Neural progenitor cell (in vitro differentiated cells): ENCODE measurements at regions not wholly inside any gene's neighbourhood (a gene's known extent, or its start where the extent isn't known, plus 50 kb on each side); places are given as distances from the start of the nearest gene placed in this dataset.

Experiments used
- DNase-seq: peaks from one replicate; pipeline ENCODE4 v3.0.0-alpha.2; 2016; ENCODE audit warnings: low spot score
- H2AFZ ChIP-seq: fragments of 200-600 bp; sonication (generic); replicated peaks from 2 replicates; pipeline ENCODE4 v1.6.1; 2016; ENCODE audit warnings: antibody characterized with exemption
- H3F3A ChIP-seq: fragments of 200-600 bp; sonication (generic); 2 replicates; pipeline ENCODE4 v1.6.1; 2016; ENCODE audit warnings: antibody characterized with exemption, low read depth
- H3K27ac ChIP-seq: fragments of 200-600 bp; sonication (generic); 2 replicates; pipeline ENCODE4 v1.5.1; 2016; ENCODE audit warnings: mild to moderate bottlenecking
- H3K27me3 ChIP-seq: fragments of 200-600 bp; sonication (generic); 2 replicates; pipeline ENCODE4 v1.6.1; 2016; ENCODE audit warnings: mild to moderate bottlenecking, moderate library complexity
- H3K36me3 ChIP-seq: fragments of 200-600 bp; sonication (generic); 2 replicates; pipeline ENCODE4 v1.5.1; 2016
- H3K4me1 ChIP-seq: fragments of 200-600 bp; sonication (generic); 2 replicates; pipeline ENCODE4 v1.6.1; 2016; ENCODE audit warnings: mixed run types
- H3K4me2 ChIP-seq: fragments of 200-600 bp; sonication (generic); 2 replicates; pipeline ENCODE4 v1.6.1; 2016
- H3K4me3 ChIP-seq: fragments of 200-600 bp; sonication (generic); 2 replicates; pipeline ENCODE4 v1.5.1; 2016
- H3K79me2 ChIP-seq: fragments of 200-600 bp; sonication (generic); 2 replicates; pipeline ENCODE4 v1.6.1; 2016; ENCODE audit warnings: low read depth
- H3K9ac ChIP-seq: fragments of 200-600 bp; sonication (generic); 2 replicates; pipeline ENCODE4 v1.6.1; 2016
- H3K9me3 ChIP-seq: fragments of 200-600 bp; sonication (generic); 2 replicates; pipeline ENCODE4 v1.5.1; 2016; ENCODE audit warnings: low read depth
- H4K20me1 ChIP-seq: fragments of 200-600 bp; sonication (generic); 2 replicates; pipeline ENCODE4 v1.6.1; 2016; ENCODE audit warnings: low read depth
- H3K27ac Mint-ChIP-seq: 3 replicates; pipeline ENCODE4 v1.8.0; 2021; ENCODE audit warnings: mixed read lengths
- H3K27me3 Mint-ChIP-seq: 2 replicates; pipeline ENCODE4 v1.8.0; 2022; ENCODE audit warnings: low read depth, mild to moderate bottlenecking, inconsistent platforms, moderate library complexity, mixed read lengths; ENCODE audit not compliant: insufficient read depth
- H3K36me3 Mint-ChIP-seq: 3 replicates; pipeline ENCODE4 v1.8.0; 2021; ENCODE audit warnings: mixed read lengths
- H3K4me1 Mint-ChIP-seq: 3 replicates; pipeline ENCODE4 v1.8.0; 2021; ENCODE audit warnings: mixed read lengths
- H3K4me3 Mint-ChIP-seq: 3 replicates; pipeline ENCODE4 v1.8.0; 2021; ENCODE audit warnings: mild to moderate bottlenecking, moderate library complexity, mixed read lengths
- H3K9me3 Mint-ChIP-seq: 3 replicates; pipeline ENCODE4 v1.8.0; 2020; ENCODE audit warnings: mixed read lengths
- EZH2 ChIP-seq: fragments of 200-600 bp; sonication (generic); IDR thresholded peaks from 2 replicates; pipeline ENCODE4 v1.6.1; 2017; ENCODE audit warnings: antibody characterized with exemption, mild to moderate bottlenecking, moderate library complexity
- EZH2phosphoT487 ChIP-seq: fragments of 200-600 bp; sonication (generic); IDR thresholded peaks from 2 replicates; pipeline ENCODE4 v1.6.1; 2017; ENCODE audit warnings: antibody characterized with exemption
- TF ChIP-seq, protein P1 (sequence below): fragments of 200-600 bp; sonication (generic); IDR thresholded peaks from 2 replicates; pipeline ENCODE4 v1.5.1; 2017; ENCODE audit warnings: antibody characterized with exemption, mild to moderate bottlenecking

DNA sequence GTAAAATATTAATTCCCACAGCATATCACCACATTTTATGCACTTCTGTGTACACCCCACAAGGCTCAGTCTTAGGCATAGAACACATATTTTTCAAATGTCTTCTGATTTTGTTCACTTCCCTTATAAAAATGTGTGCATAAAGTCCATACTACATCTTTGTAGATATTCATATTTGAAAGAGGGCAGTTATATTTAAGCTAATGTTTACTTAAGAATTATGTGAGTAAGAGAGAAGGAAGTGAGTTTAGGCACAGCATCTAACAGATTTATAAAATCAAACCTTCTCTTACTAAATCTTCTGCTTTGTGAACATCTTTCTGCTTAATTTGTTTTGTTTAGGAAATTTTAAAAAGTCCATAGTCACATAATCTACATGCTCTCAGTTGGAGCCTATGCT lies 648.1 kb downstream of the FSCB start:
- H3K4me1 ChIP-seq, result no peaks in the 10 kb centered on the region

DNA sequence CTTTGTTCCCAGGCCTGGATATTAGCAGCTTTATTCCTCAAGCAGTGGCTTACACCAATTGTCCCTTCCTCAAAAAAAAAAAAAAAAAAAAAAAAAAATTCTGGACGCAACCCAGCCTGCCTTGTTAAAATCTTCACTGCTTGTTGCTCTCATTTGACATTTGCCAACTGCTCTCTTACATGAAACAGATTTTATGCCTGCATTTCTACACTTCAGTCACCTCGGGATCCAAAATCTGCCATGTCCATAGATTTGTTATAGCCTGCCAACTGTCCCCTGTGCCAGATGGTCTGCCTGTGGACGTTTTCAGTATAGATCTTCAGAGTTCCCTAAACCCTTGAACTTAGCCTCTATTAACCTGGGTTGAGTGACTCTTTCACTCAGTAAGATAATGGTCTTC lies 651.5 kb downstream of the FSCB start:
- no peaks in the 10 kb centered on the region for H4K20me1 ChIP-seq
- no peak overlapping the region for H3K4me3 ChIP-seq
- H3K4me1 Mint-ChIP-seq, result no peaks in the 10 kb centered on the region
- no peak overlapping the region for H3K27ac Mint-ChIP-seq
- no peak for DNase-seq
- no peaks in the 10 kb centered on the region for H3K4me1 ChIP-seq
- no peaks in the 10 kb centered on the region for H3F3A ChIP-seq
- H2AFZ ChIP-seq, result no peak overlapping the region
- H3K9me3 ChIP-seq, result no peaks in the 10 kb centered on the region
- no peaks in the 10 kb centered on the region for H3K36me3 ChIP-seq
- TF ChIP-seq EZH2, result no peak
- TF ChIP-seq EZH2phosphoT487, result no peak
- TF ChIP-seq, protein P1, sequence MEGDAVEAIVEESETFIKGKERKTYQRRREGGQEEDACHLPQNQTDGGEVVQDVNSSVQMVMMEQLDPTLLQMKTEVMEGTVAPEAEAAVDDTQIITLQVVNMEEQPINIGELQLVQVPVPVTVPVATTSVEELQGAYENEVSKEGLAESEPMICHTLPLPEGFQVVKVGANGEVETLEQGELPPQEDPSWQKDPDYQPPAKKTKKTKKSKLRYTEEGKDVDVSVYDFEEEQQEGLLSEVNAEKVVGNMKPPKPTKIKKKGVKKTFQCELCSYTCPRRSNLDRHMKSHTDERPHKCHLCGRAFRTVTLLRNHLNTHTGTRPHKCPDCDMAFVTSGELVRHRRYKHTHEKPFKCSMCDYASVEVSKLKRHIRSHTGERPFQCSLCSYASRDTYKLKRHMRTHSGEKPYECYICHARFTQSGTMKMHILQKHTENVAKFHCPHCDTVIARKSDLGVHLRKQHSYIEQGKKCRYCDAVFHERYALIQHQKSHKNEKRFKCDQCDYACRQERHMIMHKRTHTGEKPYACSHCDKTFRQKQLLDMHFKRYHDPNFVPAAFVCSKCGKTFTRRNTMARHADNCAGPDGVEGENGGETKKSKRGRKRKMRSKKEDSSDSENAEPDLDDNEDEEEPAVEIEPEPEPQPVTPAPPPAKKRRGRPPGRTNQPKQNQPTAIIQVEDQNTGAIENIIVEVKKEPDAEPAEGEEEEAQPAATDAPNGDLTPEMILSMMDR, result no peak
- no peak overlapping the region for H3K4me3 Mint-ChIP-seq
- H3K27ac ChIP-seq, result no peak overlapping the region
- no peaks in the 10 kb centered on the region for H3K27me3 ChIP-seq
- H3K9me3 Mint-ChIP-seq, result no peaks in the 10 kb centered on the region
- H3K4me2 ChIP-seq, result no peak overlapping the region
- H3K36me3 Mint-ChIP-seq, result no peaks in the 10 kb centered on the region
- H3K9ac ChIP-seq, result no peak overlapping the region
- H3K79me2 ChIP-seq, result no peaks in the 10 kb centered on the region
- no peaks in the 10 kb centered on the region for H3K27me3 Mint-ChIP-seq

More for the DNA sequence above, 648.1 kb downstream of the FSCB start:
- TF ChIP-seq, protein P1, result no peak
- no peaks in the 10 kb centered on the region for H3K4me1 Mint-ChIP-seq
- Histone ChIP-seq H3F3A (no peaks in the 10 kb centered on the region), H3K9ac (no peak overlapping the region), H3K27ac (no peak overlapping the region), H3K79me2 (no peaks in the 10 kb centered on the region), H3K4me3 (no peak overlapping the region), H4K20me1 (no peaks in the 10 kb centered on the region), H3K4me2 (no peak overlapping the region), H2AFZ (no peak overlapping the region), H3K36me3 (no peaks in the 10 kb centered on the region), H3K9me3 (no peaks in the 10 kb centered on the region), H3K27me3 (no peaks in the 10 kb centered on the region)
- no peak overlapping the region for H3K4me3 Mint-ChIP-seq
- H3K27me3 Mint-ChIP-seq, result no peaks in the 10 kb centered on the region
- H3K27ac Mint-ChIP-seq, result no peak overlapping the region
- no peaks in the 10 kb centered on the region for H3K9me3 Mint-ChIP-seq
- H3K36me3 Mint-ChIP-seq, result no peaks in the 10 kb centered on the region
- no peak for DNase-seq

DNA sequence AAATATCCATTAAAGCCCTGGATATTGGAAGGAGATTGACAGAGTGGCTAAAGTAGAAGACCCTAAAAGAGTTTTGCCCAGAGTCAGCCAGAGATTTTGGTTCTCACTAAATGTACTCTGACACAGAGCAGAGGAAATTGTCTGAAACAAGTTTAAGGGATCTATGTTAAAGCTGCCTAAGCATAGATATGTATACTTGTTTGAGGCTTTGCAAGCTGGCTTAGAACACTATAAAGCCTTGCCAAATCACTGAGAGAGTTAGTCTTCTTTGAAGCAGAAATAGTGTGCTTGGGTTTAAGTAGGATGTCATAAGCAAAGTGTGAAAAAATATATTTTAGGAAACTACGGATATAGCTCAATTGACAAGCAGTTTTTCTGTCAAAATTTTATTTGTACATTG lies 653.5 kb downstream of the FSCB start:
- Histone ChIP-seq H3K9me3 (no peaks in the 10 kb centered on the region), H3K9ac (no peak overlapping the region), H4K20me1 (no peaks in the 10 kb centered on the region), H3F3A (no peaks in the 10 kb centered on the region), H3K36me3 (no peaks in the 10 kb centered on the region), H3K4me3 (no peak overlapping the region), H3K27me3 (no peaks in the 10 kb centered on the region), H3K4me2 (no peak overlapping the region), H3K79me2 (no peaks in the 10 kb centered on the region), H3K27ac (no peak overlapping the region), H2AFZ (no peak overlapping the region), H3K4me1 (no peaks in the 10 kb centered on the region)
- TF ChIP-seq EZH2 (no peak), EZH2phosphoT487 (no peak)
- TF ChIP-seq, protein P1, result no peak
- no peak overlapping the region for H3K27ac Mint-ChIP-seq
- H3K27me3 Mint-ChIP-seq, result no peaks in the 10 kb centered on the region
- no peaks in the 10 kb centered on the region for H3K36me3 Mint-ChIP-seq
- no peak overlapping the region for H3K4me3 Mint-ChIP-seq
- DNase-seq, result no peak
- H3K4me1 Mint-ChIP-seq, result no peaks in the 10 kb centered on the region
- H3K9me3 Mint-ChIP-seq, result no peaks in the 10 kb centered on the region
